ENCODE measurements at regions not wholly inside any gene's neighbourhood (a gene's known extent, or its start where the extent isn't known, plus 50 kb on each side); places are given as distances from the start of the nearest gene placed in this dataset.

GRCh38 chr5:5904113-5904512 is 474.2 kb downstream of the MED10 start:
- ChIA-PET POLR2A (ENCODE audit: low non-redundant PET) (no interaction called here), CTCF (no interaction called here)
- no peak for DNase-seq (ENCODE audit: low spot score)
- intact Hi-C loops (cut with micrococcal nuclease; ENCODE audit: unreplicated experiment) = no loop called here
- H3K27ac ChIP-seq (ENCODE audit: low read depth, low read length, poor library complexity, severe bottlenecking) = no peak overlapping the region
- BruUV-seq (replicated peaks) = no TSS peak
- no peaks in the 10 kb centered on the region for H3K4me1 ChIP-seq (ENCODE audit: insufficient read depth, low read length, poor library complexity, severe bottlenecking)
- peaks cover 3% of the 10 kb centered on the region for H3K27me3 ChIP-seq (replicated peaks; ENCODE audit: insufficient read depth, low read depth, low read length, poor library complexity)
- no peak overlapping the region for H3K4me3 ChIP-seq (ENCODE audit: low read depth, low read length, poor library complexity, severe bottlenecking)
- H3K36me3 ChIP-seq (ENCODE audit: insufficient read depth, low read length, poor library complexity, severe bottlenecking) = no peaks in the 10 kb centered on the region
- H3K9me3 ChIP-seq (ENCODE audit: low read depth, low read length, poor library complexity, severe bottlenecking) = no peaks in the 10 kb centered on the region
- TF ChIP-seq EZH2 (IDR thresholded peaks at IDR 0.05; ENCODE audit: borderline replicate concordance, low read depth, low read length, poor library complexity, severe bottlenecking) = no peak
- TF ChIP-seq CTCF (conservative IDR thresholded peaks at IDR 0.05; ENCODE audit: low read depth, low read length) = no peak

GRCh38 chr5:5902678-5903646 is 475.4 kb downstream of the MED10 start:
- Histone ChIP-seq H3K9me3 (ENCODE audit: low read depth, low read length, poor library complexity, severe bottlenecking) (no peaks in the 10 kb centered on the region), H3K27me3 (replicated peaks; ENCODE audit: insufficient read depth, low read depth, low read length, poor library complexity) (peaks cover 3% of the 10 kb centered on the region), H3K27ac (ENCODE audit: low read depth, low read length, poor library complexity, severe bottlenecking) (no peak overlapping the region), H3K4me1 (ENCODE audit: insufficient read depth, low read length, poor library complexity, severe bottlenecking) (no peaks in the 10 kb centered on the region), H3K4me3 (ENCODE audit: low read depth, low read length, poor library complexity, severe bottlenecking) (no peak overlapping the region), H3K36me3 (ENCODE audit: insufficient read depth, low read length, poor library complexity, severe bottlenecking) (no peaks in the 10 kb centered on the region)
- DNase-seq (ENCODE audit: low spot score) = no peak
- no TSS peak for BruUV-seq (replicated peaks)
- intact Hi-C loops (cut with micrococcal nuclease; ENCODE audit: unreplicated experiment) = no loop called here
- no peak for TF ChIP-seq CTCF (conservative IDR thresholded peaks at IDR 0.05; ENCODE audit: low read depth, low read length)
- TF ChIP-seq EZH2 (IDR thresholded peaks at IDR 0.05; ENCODE audit: borderline replicate concordance, low read depth, low read length, poor library complexity, severe bottlenecking) = no peak
- ChIA-PET POLR2A (ENCODE audit: low non-redundant PET) (no interaction called here), CTCF (no interaction called here)

DNA sequence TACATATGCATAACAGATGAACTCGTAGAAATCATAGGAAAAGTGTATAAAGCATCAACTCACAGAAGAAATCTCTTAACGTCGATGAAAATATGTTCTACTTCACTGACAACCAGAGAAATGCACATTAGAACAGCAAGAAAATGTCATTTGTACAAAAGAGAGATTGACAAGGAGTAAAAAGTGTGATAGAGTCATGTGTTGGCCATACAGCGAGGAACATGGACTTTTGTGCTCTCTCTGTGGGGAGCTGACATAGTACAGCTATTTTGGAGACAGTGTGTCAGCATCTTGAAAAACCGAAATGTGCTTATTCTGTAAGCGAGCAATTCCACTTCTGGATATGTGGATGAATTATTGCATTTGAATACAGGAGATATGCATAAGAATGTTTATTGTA is 477.9 kb downstream of the ICE1 start:
- H3K4me3 ChIP-seq (ENCODE audit: low read depth, low read length, poor library complexity, severe bottlenecking) = no peak overlapping the region
- no peak for DNase-seq (ENCODE audit: low spot score)
- CTCF ChIA-PET = no interaction called here
- POLR2A ChIA-PET (ENCODE audit: low non-redundant PET) = no interaction called here
- H3K4me1 ChIP-seq (ENCODE audit: insufficient read depth, low read length, poor library complexity, severe bottlenecking) = no peaks in the 10 kb centered on the region
- TF ChIP-seq EZH2 (IDR thresholded peaks at IDR 0.05; ENCODE audit: borderline replicate concordance, low read depth, low read length, poor library complexity, severe bottlenecking) = no peak
- no peak overlapping the region for H3K27ac ChIP-seq (ENCODE audit: low read depth, low read length, poor library complexity, severe bottlenecking)
- no peaks in the 10 kb centered on the region for H3K9me3 ChIP-seq (ENCODE audit: low read depth, low read length, poor library complexity, severe bottlenecking)
- intact Hi-C loops (cut with micrococcal nuclease; ENCODE audit: unreplicated experiment) = no loop called here
- no TSS peak for BruUV-seq (replicated peaks)
- no peaks in the 10 kb centered on the region for H3K36me3 ChIP-seq (ENCODE audit: insufficient read depth, low read length, poor library complexity, severe bottlenecking)
- H3K27me3 ChIP-seq (replicated peaks; ENCODE audit: insufficient read depth, low read depth, low read length, poor library complexity) = peaks cover 3% of the 10 kb centered on the region
